HG03280 (cell line): ENCODE measurements at regions not wholly inside any gene's neighbourhood (a gene's known extent, or its start where the extent isn't known, plus 50 kb on each side); places are given as distances from the start of the nearest gene placed in this dataset.
"Not testable (repeated sequence)": the region's sequence is repeated elsewhere in the genome, so short reads cannot be mapped to it uniquely, and the experiment has no call there.

Experiments
- ATAC-seq: cut with Tn5 transposase; IDR thresholded peaks from one replicate; pipeline ENCODE4 v1.9.1; 2021; ENCODE audit warnings: mild to moderate bottlenecking, moderate library complexity; ENCODE audit not compliant: unreplicated experiment

DNA sequence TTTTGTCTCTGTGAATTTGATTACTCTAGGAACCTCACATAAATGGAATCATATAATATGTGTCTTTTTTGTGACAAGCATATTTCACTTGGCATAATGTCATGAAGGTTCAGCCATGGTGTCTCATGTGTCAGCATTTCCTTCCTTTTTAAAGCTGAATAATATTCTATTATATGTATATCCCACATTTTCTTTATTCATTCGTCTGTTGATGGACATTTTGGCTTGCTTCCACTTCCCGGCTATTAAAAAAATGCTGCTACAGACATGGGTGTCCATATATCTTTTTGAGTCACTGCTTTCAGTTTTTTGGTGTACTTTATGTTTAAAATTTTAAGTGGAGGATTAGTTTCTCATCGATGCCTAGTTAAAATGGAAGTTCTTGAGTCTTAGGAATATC is 59.8 kb upstream of the C5orf63 start:
- no peak for ATAC-seq

DNA sequence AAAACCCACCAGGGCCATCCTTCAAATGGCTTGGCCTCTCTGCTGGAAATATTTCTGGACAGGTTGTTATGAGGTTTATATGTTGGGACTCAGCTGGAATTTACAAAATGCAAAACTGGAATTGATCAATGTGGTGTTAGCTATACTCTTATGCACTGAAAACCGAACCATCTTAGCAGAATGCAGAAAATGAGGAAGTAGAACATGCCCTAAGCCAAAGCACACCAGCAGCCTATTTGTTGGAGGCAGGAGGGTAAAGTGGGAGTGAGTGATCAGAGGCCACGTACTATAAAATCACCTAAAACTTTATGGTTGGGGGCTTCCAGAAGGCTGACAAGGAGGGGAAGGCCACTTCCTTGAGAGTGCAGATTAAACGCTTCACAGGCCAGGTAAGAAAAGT is 63.6 kb upstream of the C5orf63 start:
- no peak for ATAC-seq

DNA sequence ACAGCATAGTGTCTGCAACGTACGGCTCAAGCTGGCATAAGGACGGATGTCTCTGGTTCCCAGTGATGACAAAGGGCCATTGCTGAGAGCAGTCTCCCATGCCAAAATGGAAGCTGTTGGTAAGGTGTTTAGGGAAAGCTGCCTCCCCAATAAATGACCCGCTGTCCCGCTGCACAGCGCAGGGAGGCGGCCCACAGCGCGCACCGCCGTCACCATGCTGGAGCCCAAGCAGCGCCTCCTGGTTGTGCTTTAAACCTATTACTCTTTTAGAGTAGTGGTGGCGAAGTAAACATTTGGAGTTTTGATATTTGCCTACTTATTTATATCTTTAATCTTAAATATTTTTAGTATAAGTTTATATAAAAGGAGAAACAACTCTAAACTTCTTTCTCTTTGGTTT is 70.4 kb upstream of the C5orf63 start:
- no peak for ATAC-seq

DNA sequence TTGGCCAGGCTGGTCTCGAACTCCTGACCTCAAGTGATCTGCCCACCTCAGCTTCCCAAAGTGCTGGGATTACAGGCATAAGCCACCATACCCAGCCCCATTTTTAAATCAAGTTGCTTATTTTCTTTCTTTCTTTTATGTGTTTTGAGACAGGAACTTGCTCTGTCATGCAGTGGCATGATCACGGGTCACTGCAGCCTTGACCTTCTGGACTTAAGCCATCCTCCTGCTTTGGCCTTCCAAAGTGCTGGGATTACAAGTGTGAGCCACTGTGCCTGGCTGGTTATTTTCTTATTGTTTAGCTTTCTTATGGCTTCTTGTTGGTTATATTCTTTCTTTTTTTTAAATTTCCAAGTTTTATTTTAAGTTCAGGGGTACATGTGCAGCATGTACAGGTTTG is 79.7 kb upstream of the C5orf63 start:
- ATAC-seq: no peak

DNA sequence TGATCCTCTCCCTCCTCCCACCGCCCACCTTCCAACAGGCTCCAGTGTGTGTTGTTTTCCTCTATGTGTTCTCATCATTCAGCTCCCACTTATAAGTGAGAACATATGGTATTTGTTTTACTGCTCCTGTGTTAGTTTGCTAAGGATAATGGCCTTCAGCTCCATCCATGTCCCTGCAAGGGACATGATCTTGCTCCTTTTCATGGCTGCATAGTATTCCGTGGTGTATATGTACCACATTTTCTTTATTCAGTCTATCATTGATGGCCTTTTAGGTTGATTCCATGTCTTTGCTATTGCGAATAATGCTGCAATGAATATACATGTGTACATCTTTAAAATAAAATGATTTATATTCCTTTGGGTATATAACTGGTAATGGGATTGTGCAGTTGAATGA is 80.2 kb upstream of the C5orf63 start:
- no peak for ATAC-seq

DNA sequence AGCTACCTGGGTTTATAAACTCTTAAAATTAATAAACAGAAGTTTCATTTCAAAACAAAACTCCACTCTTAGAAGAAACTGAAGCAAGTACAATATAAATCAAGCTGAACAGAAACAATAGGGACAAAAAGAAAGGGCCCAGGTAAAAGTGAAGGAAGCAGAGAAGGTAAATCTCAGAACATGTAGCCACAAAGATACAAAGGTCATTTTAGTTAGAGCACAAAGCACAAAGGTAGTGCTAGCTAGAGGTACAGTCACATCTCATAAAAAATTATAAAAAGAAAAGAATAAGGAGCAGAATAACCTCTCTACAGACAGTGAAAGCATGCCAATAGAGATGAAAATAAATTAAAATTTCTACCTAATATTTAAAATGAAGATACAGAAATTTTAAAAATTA is 90.4 kb upstream of the C5orf63 start:
- no peak for ATAC-seq

DNA sequence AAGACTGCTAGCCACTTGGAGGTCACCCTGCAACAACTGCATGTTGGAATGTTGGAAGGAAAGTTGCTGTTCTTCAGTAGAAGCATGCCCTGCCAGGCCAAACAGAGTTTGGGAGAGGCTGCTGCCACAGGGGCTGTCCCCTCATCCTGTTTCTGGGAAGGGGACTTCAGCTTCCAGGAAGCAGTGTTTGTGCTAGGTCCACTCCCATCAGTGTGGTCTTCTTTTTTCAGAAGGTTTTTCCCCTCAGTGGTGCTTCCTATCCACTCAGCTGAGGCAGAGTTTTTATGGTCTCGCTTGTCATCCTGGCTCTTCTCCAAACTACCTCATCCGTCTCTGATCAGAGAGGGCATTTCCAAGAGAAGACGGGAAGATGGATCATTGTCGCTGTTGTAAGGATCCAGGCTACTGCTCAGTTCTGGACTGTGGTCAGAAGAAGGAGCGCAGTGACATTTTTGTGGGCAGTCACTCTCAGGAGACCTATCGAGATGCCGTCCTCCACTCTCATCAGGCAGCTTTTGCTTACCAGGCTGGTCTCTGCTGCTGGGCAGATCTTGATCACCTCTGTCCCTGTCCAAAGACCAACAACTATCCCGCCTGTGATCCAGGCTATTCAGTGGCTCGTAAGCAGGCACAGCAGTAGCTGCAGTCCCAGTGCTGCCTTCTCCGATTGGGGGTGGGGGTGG is 97.8 kb upstream of the C5orf63 start:
- ATAC-seq: no peak

DNA sequence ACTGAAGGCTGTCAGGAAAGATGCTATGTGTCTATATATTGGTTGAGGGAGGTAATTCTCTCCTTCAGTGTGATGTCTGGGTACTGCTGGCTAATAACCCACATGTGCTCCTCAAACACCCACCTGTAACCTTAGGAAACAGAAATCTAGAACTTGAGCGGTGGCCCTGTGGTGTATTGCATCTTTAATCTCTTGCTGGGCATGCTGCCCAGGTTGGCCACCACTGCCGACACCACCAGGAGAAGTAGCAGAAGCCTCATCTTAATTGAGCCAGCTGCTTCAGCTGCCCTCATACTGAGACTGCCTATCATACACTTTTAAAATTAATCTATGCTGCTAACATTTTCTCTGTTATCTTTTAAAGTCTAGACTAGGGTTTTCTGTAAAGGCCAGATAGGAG is 103.5 kb upstream of the C5orf63 start:
- ATAC-seq: no peak

DNA sequence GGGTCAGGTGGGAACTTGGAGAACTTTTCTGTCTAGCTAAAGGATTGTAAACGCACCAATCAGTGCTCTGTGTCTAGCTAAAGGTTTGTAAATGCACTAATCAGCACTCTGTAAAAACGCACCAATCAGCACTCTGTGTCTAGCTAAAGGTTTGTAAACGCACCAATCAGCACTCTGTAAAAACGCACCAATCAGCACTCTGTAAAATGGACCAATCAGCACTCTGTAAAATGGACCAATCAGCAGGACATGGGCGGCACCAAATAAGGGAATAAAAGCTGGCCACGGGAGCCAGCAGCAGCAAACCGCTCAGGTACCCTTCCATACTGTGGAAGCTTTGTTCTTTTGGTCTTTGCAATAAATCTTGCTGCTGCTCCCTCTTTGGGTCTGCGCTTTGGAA is 108.0 kb upstream of the MEGF10 start:
- ATAC-seq: not testable (repeated sequence)

DNA sequence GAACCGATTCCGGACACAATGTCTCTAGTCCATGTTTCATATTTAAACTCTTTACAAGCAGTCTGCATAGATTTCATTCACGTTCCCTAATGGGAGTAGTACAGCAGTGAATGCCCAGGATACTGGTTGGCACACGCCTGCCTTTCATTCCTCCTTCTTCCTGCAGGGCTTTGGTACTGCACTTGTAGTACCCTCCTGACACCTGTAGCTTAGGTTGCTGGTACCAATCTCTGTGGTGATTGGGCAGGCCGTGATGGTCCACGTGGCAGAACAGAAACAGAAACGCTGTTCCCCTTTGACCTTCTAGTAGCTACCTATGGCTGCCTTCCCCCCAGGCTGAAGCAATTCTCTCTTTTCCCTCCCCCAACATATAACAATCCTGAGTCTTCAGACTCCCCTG is 107.3 kb upstream of the MEGF10 start:
- ATAC-seq: no peak

DNA sequence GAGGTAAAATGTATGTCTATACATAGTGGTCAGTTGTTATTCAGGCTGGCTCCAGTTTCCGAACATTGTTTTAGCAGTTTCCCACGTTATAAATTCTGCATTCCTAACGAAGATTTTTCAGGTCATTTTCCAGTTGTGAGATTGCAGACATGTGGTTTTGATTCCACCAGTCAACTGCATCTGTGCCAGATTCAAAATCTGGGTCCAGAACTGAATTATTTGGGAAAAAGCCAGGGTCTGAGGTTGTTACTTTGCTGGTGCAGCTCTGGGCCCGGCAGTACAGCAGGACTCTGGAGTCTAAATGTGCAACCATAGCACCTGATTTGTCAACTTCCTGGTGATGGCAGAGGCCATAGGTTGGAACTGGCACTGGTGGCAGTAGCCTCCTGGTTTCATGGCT is 105.7 kb upstream of the MEGF10 start:
- no peak for ATAC-seq

DNA sequence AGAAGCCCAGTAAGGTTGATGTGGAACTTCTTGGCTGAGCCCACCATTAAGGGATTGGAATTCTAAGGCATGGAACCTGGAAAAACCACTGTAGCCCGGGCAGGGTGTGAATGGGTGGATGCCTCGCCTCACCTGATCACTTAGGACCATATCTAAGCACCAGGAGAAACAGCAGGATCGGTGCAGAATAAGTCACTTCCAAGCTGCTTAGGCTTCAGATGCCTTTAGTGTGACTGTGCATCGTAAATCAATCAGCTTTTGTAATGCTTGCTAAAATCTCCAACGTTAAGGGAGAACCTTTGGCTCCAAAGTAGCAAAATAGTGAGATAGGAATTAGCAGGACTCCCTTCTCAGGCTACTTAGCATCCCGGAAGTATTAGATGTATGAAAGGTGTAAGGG is 103.9 kb upstream of the MEGF10 start:
- ATAC-seq: no peak

DNA sequence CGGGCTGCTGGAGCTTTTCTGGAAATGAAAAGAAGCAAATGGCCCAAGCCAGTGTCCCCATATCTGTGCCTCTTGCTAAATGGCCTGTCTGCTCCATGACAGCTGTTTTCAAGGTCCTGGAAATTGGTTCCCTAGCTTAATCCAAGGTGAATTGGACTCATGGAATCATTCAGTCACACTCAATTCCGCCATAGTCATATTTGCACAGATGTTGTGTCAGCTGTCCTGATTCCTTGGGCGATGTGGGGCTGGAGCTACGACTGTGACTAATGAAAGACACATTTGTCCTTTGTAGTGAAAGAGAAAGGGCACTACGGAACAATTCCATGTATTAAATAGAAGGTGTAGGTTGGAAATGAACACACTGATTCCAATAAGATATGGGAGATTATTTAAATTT is 102.9 kb upstream of the MEGF10 start:
- ATAC-seq: no peak

DNA sequence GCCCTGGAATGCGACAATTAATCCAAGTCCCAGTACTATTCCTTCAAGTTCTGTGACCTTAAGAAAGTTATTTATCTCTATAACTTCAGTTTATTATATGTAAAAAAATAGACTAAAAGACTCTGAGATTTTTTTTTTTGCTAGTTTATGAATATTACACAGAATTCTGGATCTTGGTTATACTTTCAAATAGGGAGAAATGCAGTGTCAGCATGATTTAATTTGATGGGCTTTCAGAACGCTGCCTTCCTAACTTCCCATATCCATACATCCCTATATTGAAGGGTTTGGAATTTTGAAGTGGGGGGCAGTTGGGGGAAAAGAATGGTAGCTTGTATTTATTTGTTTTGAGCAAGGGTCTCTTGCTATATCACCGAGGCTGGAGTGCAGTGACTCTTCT is 98.4 kb upstream of the MEGF10 start:
- ATAC-seq: no peak

DNA sequence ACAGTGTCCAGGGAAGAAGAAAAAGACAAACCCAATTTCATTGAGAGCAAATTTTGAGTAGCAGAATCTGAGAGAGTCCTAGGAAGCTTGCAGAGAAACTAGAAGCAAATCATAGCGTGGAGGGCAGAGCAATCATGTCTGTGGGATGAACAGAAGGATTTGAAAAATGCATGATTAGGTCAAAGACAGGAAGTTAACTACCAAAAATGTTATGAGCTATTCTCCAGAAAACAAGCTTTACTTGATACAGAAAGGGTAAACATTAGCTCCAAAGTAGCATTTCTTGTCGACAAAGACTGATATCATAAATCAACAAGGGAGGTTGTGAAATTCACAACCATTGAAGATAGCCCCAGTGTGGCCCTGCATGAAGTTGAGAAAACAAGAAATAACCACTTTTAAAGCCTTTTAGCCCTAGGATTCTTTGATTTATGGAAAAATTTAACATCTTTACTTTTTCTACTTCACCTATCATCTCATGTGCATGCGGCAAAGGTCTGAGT is 97.7 kb upstream of the MEGF10 start:
- ATAC-seq: no peak

DNA sequence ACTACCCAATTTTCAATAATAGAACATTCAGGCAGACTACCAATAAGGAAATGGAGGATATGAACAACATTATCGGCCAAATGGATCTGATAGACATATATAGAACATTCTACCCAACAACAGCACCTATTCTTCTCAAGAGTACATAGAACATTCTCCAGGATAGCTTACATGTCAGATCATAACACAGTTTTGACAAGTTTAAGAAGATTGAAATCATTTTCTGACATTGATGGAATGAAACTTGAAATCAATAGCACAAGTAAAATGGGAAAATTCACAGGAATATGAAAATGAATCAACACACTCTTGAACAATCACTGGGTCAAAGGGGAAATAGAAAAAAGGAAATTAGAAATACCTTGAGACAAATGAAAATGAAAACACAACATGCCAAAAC is 94.6 kb upstream of the MEGF10 start:
- ATAC-seq: no peak

DNA sequence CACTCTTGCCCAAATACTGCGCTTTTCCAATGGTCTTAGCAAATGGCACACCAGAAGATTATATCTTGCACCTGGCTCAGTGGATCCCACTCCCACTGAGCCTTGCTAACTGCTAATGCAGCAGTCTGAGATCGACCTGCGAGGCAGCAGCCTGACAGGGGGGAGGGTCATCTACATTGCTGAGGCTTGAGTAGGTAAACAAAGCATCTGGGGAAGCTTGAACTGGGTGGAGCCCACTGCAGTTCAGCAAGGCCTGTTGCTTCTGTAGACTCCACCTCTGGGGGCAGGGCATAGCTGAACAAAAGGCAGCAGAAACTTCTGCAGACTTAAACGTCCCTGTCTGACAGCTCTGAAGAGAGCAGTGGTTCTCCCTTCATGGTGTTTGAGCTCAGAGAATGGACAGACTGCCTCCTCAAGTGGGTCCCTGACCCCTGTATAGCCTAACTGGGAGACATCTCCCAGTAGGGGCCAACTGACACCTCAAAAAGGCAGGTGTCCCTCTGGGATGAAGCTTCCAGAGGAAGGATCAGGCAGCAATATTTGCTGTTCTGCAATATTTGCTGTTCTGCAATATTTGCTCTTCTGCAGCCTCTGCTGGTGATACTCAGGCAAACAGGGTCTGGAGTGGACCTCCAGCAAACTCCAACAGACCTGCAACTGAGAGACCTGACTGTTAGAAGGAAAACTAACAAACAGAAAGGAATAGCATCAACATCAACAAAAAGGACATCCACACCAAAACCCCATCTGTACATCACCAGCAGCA is 93.0 kb upstream of the MEGF10 start:
- not testable (repeated sequence) for ATAC-seq

DNA sequence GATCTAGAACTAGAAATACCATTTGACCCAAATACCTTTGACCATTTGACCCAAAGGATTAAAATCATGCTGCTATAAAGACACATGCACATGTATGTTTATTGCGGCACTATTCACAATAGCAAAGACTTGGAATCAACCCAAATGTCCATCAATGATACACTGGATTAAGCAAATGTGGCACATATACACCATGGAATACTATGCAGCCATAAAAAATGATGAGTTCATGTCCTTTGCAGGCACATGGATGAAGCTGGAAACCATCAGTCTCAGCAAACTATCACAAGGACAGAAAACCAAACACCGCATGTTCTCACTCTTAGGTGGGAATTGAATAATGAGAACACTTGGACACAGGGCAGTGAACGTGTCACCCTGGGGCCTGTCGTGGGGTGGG is 87.9 kb upstream of the MEGF10 start:
- ATAC-seq: not testable (repeated sequence)

DNA sequence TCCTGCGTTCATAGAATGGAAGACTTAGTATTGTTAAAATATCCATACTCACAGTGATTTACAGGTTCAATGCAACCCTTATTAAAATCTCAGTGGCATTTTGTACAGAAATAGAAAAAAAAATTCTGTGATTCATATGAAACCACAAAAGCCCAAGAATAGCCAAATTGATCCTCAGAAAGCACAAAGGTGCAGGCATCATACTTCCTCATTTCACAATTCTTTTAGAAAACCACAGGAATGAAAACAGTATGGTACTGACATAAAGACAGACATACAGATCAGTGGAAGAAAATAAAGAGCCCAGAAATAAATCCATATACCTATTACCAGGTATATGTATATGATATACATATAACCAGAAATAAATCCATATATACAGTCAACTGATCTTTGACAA is 86.8 kb upstream of the MEGF10 start:
- no peak for ATAC-seq

DNA sequence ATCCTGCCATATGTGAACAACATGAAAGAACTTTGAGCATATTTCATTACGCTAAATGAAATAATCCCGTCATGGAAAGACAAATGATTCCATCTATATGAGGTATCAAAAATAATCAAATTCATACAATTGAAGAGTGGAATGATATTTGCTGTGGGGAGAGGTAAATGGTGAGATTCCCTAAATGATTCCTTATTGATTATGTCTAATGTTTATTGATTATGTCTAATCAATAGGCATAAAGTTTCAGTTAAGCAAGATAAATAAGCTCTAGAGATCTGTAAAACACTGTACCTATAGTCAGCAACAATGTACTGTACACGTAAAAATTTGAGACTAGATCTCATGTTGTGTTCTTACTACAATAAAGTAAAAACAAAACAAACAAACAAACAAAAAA is 85.4 kb upstream of the MEGF10 start:
- ATAC-seq: no peak

DNA sequence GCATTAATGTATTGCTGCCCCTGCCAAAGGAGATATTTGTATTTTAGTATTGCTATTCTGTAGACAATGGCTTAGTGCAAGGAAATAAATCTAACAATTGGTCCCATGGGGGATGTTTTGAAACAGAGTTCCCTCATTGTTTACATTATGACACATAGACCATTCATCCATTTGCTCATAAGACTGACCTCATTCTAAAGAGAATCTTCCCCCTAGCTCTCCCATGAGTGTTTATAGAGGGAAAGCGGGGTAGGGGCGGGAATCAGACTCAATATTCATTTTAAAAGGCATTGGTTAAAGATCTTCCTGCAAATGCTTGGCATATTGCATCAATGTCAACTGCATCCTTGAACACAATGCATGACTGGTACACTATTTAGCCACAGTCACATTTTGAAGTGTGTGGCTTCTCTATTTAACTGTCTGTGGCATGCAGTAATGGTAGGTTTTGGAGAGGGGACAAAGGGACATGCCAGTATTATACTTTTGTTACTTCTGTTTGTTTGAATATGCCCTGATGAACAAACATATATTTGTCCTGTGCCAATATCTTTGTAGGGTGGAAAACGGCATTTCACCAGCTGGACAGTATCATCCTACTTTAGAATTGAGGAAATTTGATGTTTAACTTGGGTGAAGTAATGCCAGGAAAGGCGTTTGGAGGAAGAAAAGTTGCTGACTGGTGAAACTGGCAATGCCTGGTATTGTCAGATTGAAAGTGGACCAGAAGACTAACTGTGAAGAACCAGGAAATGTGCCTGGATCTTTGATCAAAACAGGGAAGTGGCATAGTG is 84.1 kb upstream of the MEGF10 start:
- no peak for ATAC-seq

DNA sequence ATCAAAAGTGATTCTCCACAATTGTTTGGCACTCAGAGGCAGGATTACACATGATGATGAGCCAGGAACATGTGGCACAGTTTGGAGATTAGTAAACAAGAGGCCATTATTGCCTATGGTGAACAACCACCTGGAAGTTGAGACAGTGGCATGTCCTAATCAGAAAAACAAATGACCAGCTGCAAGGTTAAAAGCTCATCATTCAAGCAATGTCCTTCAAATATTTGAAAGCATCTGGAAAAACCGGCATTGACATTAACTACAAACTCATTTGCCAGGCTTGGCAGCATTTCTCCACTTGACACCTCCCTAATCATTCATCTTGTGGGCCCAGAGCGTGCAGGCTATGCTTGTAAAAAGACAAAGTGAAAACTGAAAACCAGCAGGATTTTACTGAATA is 80.6 kb upstream of the MEGF10 start:
- ATAC-seq: no peak
